AG09319 (cell line): ENCODE measurements at regions not wholly inside any gene's neighbourhood (a gene's known extent, or its start where the extent isn't known, plus 50 kb on each side); places are given as distances from the start of the nearest gene placed in this dataset.

Source experiments
- DNase-seq: peaks from one replicate; pipeline ENCODE4 v3.0.0-alpha.2; 2010; ENCODE audit warnings: low read depth; ENCODE audit errors: extremely low read depth
- TF ChIP-seq, protein P1 (sequence below): IDR thresholded peaks from 2 replicates; pipeline ENCODE4 v1.5.1; 2011; ENCODE audit warnings: low read depth, mild to moderate bottlenecking, inconsistent platforms, low read length, moderate library complexity

DNA sequence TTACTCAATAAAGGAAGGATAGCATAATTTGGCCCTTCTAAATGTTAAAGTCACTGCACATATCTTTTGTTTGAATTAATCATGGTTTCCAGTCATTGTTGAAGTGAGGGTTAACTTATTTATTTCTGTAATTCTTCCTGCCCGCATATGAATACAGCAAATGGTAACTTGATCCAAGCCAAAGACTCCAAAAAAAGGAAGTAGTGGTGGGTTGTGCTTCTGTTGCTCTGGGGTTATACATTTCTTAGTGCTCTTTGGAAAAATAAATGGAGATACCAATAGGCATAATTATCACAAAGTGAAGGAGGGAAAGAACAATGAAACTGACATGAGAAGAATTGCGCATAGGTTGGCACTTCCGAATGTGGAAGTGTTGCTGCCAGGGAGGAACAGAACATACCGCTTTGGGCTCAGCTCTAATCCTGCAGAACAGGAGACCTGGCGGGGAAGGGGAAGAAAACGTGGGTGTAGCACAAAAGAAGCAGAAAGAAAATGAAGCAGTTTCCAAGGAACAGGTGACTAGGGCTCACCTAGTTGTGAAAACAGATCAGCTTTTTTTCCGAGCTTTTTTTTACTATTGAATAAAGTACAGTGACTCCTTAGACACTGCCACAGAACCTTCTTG lies 69.7 kb upstream of the TAF11L2 start:
- TF ChIP-seq, protein P1, sequence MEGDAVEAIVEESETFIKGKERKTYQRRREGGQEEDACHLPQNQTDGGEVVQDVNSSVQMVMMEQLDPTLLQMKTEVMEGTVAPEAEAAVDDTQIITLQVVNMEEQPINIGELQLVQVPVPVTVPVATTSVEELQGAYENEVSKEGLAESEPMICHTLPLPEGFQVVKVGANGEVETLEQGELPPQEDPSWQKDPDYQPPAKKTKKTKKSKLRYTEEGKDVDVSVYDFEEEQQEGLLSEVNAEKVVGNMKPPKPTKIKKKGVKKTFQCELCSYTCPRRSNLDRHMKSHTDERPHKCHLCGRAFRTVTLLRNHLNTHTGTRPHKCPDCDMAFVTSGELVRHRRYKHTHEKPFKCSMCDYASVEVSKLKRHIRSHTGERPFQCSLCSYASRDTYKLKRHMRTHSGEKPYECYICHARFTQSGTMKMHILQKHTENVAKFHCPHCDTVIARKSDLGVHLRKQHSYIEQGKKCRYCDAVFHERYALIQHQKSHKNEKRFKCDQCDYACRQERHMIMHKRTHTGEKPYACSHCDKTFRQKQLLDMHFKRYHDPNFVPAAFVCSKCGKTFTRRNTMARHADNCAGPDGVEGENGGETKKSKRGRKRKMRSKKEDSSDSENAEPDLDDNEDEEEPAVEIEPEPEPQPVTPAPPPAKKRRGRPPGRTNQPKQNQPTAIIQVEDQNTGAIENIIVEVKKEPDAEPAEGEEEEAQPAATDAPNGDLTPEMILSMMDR = no peak
- no peak for DNase-seq

DNA sequence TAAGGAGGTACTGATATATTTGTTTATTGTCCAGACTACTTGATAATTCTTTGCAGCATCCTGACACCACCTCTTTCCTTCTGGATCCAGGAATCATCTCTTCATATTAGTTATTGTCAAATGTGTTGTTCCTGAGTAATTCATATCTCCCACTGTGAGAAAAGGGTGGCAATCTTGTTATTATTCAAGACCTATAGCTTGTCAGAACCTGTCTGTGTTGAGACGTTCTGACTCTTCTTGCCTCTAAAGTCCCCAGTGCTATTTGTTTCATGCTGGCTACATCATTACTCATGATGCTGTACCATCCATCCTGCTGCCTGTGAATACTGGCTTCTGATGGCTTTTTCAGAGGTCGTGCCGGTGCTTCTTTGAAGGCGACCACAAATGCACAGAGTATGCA lies 68.7 kb upstream of the TAF11L2 start:
- TF ChIP-seq, protein P1 = no peak
- no peak for DNase-seq

DNA sequence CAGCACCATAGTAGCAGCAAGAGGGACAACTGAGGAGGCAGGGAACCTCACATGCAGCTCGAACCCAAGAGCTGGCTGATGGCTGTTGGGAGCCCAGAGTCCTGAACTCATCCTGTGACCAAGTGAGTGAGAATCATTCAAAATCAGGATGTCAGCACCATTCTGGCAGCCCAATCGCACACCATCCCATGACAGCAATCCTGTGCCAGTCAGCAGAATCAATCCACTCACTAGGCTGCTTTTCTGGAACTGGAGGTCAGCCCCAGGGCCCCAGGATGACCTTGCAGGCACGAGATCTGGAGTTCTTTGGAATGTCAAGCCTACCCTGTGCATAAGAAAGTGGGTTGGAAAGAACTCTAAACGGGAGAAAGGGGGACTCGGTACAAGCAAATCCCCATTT lies 67.8 kb upstream of the TAF11L2 start:
- DNase-seq = no peak
- TF ChIP-seq, protein P1 = no peak

DNA sequence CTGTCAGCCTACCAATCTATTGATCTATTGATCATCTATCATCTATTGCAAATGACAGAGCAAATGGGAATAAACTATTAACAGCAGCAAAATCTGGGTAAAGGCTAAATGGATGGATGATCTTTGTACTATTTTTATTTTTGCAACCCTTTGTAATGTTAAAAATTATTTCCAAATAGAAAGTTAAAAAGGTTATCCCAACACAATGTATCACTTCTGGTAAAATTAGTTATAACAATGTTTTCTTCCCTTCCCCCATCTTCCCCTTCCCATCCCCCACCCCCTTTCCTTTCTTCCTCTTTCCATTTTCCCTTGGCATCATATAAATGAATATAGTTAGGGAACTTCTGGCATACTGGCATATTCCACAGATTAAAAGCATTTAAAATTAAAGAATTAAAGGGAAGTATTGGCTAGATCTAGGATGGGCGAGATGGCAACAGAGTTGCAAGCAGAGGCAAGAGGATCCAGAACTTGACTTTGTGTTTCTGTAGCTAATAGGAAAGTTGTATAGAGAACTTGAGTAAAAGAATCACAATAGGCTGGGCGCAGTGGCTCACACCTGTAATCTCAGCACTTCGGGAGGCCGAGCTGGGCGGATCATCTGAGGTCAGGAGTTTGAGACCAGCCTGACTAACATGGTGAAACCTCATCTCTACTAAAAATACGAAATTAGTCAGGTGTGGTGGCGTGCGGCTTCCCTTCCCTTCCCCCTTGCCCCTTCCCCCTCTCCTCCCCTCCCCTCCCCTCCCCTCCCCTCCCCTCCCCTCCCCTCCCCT lies 66.6 kb upstream of the TAF11L2 start:
- TF ChIP-seq, protein P1 = no peak
- DNase-seq = no peak

DNA sequence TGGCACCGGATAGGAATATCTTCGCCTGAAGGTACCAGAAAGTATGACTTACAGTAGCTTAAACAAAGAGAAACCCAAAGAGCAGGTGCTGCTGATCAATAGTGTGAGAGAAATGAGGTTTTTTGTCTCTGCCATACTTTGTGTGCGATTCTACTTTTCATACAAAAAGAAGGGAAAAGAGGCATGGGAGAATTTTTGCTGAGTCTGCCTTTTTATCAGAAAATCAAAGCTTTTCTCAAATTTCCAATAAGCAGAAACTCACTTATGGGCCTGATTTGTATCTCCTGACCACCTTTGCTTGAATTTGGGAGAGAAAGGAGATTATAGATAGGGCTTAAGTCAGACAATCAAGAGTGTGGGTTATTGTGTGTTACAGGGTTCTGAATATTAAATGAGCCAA lies 65.5 kb upstream of the TAF11L2 start:
- TF ChIP-seq, protein P1 = no peak
- DNase-seq = no peak

DNA sequence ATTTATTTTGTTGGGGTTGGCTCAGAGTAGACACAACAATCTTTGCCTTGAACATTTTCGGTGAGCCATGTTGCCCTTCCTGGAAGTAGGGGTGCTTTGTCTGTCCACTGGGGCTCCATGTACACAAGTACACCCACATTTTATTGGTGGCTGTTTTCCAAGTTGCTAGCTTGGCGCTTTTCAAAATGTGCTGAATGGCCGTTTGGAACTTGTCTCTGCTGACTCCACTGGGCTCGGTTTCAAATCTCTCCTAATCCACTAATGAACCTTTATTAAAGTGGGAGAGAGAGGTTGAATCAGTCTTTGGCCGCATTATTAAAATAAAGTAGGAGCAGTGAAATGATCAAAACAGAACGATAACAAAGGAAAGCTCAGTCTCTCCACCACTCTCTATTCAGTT lies 64.6 kb upstream of the TAF11L2 start:
- DNase-seq = no peak
- TF ChIP-seq, protein P1 = no peak

DNA sequence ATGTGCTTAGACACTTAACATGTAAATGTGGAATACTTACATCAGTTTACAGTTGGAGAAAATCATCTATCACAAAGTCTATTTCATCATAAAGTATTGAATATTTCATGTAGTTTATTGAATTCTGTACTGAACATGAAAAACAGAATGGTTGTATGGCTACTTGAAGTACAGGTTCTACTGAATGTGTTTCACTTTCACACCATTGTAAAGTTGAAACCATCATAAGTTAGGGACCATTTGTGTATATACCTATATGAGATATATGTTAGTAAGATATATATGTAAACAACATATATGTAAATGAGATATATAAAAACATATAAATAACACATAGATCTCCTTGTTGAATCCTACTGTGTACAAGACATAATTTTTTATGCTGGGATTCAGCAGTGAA lies 63.0 kb upstream of the TAF11L2 start:
- TF ChIP-seq, protein P1 = no peak
- no peak for DNase-seq
